Stimulated activated CD4-positive, alpha-beta T cell treated with anti-CD3 and anti-CD28 coated beads, Interleukin-1b, Interleukin-23, amount 100 ng/mL, for 48 hours (primary cell): ENCODE measurements at regions not wholly inside any gene's neighbourhood (a gene's known extent, or its start where the extent isn't known, plus 50 kb on each side); places are given as distances from the start of the nearest gene placed in this dataset.
A peak's percentile ranks its signal among the peaks of the same experiment; 100 is the strongest.

Experiments used
- DNase-seq: peaks from one replicate; pipeline ENCODE4 v3.0.0-alpha.2; 2020

DNA sequence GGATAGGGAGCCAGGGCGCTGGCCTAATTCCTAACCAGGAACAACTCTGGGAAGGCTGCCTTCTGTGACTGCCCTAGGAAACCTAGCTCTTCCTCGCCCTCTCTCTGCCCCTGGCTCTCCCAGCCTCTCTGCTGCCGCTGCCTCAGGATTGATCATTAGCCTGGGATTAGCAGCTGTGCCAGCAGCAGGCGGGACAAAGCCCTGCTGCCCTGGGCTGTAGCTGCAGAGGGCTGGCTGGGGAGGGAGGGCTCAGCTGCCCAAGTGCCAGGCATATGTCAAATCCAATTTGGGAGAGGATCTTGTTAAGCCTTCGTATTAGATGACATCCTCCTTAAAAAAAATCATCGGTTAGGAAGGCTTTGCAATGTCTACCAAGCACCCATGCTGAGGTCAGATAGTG lies 144.8 kb upstream of the CCL2 start:
- no peak for DNase-seq

DNA sequence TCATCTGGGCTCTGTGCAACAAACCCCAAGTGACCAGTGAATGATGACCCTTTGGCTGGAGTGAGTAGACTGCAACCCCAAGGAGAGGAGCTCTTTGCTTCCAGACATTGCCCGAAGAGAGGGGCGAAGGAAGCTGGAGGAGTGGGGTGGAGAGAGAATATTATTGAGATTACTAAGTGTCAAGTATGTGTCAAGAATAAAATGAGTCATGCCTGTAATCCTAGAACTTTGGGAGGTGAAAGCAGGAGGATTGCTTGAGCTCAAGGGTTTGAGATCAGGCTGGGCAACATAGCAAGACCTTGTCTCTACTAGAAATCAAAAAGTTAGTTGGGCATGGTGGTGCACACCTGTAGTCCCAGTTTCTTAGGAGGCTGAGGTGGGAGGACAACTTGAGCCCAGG lies 142.0 kb upstream of the CCL2 start:
- no peak for DNase-seq

DNA sequence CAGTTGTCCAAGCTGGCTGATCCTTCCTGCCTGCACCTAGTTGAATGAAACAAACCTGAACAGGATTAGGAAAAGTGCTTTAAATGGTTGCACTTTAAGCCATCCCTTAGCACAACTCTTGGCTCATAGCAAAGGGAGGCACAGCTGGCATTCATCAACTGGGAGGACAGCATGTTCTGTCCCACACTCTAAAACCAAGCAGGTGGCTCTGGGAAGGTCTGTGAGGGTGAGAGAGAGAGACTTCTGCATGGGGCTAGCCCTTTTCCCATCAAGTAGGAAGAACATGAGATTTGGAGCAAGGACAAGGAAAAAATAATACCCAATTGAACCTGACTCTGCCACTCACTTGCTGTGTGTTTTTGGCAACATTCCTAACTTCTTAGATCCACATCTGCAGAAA lies 140.9 kb upstream of the CCL2 start:
- no peak for DNase-seq

DNA sequence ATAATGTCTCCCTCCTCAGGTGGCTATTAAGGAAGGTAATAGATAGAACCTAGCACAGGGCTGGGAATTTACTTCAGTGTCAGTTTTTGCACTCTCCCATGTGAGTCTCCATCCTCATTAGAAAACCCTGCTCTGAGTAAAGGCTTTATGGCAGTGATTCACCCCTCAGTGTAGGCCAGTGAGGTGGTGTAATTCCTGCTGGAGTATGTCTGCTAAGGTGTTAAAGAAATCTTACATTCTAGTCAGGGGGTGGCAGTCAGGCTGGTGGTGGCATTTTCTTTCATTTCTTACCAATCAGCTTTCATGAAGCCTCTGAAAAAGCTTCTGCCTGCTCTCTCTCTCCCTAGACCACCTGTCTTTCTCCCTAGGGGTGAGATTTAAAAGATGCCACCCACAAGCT lies 138.8 kb upstream of the CCL2 start:
- DNase-seq = no peak

DNA sequence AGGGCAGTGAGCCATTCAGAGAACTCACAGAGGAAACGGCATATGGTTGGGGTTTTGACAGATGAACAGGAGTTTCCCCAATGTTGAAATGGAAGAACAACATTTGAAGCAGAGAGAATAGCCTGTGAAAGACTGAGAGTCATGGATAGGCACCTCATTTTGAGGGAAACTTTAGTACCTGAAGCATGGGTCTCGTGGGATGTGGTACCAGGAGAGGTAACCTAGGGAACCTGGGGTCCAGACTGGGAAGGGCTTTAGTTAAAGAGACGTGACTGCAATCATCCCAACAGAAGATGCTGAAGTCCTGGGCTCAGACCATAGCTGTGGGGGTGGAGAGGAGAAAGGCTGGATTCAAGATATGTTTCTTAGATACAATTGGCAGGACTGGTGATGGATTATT lies 137.8 kb upstream of the CCL2 start:
- no peak for DNase-seq

DNA sequence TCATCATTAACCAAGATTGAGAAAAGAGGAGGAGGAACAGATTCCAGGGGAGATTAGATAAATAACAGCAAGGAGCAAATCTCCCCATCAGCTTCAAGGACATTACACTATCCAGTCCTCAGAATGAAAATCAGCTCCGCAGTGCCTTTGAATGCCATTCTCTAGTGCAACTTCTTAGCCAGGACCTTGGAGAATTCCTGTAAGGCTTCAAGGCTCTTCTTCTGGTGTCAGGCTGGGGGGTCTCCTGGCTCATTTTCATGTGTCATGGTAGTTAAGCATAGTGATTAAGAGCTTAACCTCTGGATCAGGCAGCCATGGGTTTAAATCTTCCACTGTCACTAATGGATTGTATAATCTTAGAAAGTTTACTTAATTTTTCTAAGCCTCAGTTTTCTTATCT lies 137.3 kb upstream of the CCL2 start:
- no peak for DNase-seq

DNA sequence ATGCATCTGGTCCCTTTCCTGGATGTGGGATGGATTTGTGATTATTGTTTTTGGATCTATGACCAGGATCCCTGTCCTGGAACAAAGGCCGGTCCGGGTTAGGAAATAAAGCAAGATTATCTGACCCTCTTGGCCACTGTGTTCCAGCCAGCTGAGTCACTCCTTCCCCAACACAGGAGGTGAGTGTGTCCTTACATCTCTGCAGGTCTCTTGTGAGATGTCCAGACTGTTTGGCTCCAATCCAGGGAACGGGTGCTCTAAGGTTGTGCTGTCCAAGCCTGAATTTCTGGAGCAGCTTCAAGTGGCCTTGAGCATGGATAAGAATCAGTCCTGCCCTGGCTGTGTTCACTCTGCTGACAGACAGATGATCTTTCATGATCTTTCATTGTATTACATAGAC lies 136.5 kb upstream of the CCL2 start:
- no peak for DNase-seq

DNA sequence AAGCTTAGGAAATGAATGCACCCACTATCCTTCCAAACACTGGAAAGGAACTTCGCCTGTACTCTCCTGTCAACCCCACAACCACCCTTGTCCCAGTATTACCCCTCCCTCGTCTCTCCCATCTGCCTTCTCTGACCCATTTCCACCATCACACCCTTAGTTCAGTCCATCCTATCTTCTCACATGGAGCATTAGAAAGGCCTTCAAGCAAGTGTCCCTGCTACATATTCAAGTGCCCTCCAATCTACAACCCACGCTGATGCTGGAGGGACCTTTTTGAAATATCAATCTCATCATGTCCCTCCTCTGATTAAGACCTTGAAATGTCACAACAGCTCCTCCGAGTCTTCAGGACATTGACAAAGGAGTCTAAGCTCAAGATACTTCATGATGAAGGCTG lies 133.8 kb upstream of the CCL2 start:
- no peak for DNase-seq

DNA sequence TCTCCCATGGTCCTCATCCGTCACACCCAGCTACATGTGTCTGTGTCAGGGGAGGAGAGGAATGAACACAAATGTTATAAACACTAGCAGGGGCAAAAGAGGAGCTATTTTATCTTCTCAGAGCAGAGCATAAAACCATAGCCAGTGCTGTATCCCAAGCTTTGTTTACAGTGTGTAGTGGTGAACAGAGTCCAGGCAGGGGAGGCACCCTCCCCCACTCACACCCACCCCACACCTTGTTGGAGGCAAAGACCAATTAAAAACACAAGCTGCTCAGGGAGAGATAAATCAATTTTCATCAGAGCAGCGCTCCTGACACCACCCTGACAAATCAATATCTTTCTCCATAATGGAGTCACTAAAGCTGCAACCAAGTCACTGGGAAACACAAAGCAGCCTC lies 132.6 kb upstream of the CCL2 start:
- no peak for DNase-seq

DNA sequence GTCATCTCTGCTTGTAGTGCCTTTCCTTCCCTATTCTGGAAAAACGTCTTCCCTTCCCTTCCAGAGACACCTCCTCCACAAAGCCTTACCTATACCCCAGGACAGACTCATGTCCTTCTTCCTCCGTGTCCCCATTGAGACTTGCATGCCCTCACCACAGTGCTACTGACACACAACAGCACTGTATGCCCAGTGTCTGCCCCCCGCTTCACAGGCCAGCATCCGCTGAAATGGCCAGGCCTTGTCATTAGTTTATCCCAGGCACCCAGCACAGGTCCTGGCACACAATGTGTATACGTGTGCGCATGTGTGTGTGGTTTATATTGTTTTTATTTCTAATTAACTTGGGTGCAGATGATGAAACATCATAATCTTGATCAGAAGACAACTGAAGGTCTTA lies 130.1 kb upstream of the CCL2 start:
- DNase-seq = no peak

DNA sequence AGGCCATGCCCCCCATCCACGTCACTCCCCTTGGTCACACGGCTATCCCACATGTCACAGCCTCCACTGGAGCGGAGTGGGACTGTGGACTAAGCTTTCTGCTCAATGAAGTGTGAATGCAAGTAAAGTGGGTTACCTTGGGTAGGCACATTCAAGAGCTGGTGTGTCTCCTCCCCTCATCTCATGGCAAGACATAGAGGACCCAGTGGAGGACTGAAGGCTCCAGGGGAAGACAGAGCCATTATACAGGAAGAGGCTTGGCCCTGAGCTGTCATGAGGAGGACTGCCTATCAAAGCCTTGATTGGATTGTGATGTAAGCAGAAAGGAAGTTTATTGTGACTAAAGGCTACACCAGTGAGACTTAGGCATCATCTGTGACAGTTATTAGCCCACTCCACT lies 129.2 kb upstream of the CCL2 start:
- no peak for DNase-seq

DNA sequence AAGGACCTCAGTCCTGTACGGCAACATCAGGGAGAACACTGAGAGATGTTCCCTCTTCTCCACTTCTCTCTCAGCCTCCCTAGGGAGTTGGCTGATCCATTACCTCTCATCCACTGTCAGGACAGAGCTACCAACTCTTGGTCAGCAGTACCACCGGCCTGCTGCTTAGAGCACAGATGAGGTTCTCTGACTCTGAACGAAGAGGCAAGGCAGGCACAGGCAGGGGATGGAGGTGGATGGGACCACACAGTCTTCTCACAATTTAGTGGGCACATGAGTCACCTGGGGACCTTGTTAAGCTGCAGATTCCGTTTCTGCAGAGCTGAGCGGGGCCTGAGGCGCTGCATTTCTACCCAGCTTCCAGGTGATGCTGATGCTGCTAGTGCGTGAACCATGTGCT lies 128.6 kb upstream of the CCL2 start:
- no peak for DNase-seq

DNA sequence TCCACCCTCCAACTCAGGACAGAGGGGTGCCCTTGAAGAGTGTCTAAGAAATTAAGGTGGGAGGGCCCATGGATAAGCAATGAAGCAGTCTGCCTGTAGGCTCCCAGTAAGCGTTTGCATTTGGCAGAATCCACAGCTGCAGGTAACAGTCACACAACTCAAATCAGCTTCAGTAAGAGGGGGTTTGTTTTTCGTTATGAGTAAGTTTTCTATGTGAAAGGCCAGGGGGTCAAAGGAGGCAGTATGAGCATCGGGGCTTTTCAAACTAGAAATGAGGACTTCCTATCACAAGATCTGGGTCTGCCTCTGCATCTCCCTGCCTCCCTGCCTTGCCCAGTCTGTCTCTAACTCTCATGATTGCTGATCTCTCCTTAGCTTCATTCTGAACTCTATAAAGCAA lies 128.1 kb upstream of the CCL2 start:
- DNase-seq = no peak

DNA sequence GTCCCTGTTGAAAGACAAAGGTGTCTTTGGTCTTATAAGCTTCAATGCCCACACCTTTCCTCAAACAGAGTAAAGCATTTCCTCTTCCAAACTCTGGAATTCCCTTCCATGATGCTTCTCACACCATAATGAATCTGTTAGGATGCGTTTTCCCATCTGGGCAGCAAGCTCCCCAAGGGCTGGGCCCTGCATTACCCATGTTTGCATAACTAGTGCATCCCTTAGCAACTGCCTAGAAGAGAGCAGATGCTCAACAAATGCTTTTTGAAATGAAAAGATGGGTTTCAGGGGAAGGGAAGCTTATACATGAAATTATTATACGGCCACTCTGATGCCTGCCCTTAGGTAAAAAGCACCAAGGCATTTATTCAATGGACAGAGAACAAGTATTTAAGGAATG lies 124.5 kb upstream of the CCL2 start:
- no peak for DNase-seq

DNA sequence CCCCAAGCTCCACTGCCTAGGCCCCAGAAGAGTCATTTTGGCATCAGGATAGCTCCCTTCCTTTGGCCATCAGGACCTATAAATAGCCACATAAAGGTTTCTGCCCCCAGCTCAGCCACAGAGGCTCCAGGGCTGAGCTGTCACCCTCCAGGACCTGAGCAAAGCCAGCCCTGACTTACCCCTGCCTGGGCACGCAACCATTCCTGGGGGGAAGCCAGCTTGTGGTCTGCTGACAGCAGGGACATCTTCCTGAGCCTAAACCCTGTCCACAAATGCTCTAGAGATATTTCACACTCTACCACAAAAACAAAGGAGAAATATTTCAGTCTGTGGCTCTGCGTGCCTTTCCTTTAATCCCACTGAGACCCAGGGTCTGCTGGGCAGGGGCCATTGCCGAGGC lies 123.7 kb upstream of the CCL2 start:
- DNase-seq = no peak

DNA sequence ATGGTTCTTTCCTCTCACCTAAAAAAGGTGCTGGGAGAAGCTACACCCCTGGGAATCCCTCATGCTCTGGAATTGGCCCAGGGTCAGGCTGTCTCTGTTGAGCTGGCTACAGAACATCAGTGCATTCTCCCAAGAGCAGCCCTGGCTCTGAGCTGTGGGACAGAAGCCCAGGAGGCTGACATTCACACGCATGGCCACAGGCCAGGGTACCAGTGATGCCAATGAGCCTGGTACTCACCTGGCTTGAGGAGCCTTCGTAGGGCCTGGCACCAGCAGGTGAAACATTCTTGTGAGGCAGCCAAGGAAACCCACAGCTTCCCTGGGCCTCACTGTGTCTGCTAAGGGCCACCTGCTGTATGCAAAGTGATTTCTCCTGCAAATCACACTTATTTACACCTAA lies 121.7 kb upstream of the CCL2 start:
- no peak for DNase-seq

DNA sequence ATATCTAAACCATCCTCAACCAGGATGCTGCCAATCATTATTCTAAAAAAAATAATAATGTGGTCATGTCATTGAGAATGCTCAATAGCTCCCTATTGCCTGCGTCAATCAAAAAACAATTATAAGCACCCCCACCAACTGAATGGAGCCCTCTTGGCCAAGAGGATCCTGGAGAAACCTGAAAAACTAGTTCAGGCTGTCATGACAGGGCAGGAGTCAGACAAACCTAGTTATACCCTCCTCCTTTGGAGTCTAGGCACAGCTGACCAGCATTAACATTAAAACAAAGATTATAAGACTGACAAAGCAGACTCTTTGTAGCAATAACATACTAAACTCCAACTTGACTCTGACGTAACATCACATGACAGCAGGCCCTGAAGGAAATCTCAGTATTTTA lies 119.2 kb upstream of the CCL2 start:
- DNase-seq = no peak

DNA sequence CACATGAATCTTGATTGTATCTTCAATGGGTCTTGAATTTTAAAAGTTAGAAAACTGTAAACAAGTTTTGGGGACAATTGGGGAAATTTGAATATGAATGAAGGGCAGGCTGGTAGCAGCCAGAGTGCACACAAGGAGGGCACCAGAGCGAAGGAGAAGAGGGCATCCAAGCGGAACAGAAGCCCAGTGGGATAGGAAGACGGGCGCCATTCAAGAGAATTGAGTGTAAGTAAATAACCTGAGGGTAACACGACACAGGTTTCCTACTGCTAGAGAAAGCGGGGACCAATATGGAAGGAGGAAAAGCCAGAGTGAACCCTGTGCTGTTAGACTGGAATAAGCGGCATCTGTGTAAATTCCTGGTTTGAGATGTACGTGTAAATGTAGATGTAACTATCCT lies 115.1 kb upstream of the CCL2 start:
- no peak for DNase-seq

DNA sequence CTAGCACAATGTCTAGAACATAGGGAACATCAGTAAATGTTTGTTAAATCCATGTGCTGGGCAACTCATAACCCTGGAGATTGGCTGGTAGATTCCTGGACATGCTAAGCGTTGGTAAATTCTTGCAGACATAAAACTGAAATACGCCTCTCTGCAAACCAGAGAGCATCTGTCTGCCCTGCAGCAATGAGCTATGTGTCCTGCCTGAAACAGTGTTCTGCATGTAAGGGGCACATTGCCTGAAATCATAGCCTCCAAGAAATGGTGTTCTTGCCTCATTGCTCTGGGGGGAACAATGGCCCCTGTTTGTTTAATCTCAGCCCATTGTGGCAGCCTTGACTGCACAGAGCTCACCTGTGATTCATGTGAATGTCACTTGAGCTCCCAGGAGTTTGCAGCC lies 113.5 kb upstream of the CCL2 start:
- no peak for DNase-seq

DNA sequence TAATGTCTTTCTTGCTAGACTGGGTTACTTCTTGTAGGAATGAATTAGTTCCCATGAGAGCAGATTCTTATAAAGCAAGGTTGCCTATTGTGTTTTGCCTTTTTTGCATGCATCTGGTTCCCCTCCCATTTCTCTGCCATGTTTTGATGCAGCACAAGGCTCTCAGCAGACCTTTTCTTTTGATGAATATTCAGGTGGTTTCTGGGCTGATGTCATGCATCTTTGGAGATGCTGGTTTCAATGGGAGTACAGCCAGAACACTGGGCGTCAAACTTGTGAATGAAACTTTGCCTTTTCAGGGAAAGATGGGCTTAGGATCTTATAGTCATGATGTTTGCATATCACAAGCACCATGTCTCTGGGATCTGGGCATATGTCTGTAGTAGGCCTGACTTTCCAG lies 111.7 kb upstream of the CCL2 start:
- no peak for DNase-seq

DNA sequence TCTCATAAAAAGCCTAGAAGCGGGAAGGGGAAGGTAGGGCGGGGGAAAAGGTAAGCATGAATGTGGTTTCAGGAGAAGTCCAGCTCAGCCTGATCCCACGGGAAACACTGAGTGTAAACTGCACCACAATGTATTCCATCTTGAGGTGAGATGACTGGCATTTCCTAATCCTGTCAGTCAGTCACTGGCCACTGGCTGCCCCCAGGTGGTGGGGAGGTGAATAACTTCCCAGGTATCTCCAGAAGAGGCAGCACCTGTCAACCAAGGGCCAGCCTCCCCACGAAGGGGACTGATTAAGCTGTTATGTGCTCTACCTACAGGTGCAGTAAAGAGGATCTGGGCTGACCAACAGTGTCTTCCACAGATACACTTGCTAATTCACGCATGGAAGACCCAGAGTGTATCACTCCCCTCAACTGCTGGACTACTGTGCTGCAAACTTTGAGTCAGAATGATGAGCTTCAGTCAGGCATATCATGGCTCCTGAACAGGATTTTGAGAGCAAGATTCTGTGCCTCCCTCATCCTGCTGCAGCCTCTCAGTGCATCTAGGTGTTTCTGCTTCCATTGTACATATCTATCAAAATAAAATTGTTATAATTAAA lies 108.5 kb upstream of the CCL2 start:
- peak; percentile 61 for DNase-seq

DNA sequence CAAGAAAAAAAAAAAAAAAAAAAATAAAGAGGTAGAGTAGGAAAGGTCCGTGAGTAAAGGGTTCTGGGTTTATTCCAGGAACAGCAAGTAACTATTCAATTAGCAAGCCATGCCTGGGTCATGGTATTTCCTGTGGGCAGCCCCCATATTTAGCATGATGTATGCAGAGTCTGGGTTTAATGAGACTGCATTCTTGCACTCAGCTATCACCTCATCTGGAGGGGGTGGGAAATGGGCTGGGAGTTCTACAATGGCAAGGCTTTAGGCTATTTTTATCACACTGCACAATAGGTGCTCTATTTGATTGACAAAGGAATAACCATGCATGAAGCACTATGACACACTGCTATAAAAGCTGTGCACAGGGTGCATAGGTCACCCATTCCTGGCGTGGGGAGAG lies 104.0 kb upstream of the CCL2 start:
- DNase-seq = no peak

DNA sequence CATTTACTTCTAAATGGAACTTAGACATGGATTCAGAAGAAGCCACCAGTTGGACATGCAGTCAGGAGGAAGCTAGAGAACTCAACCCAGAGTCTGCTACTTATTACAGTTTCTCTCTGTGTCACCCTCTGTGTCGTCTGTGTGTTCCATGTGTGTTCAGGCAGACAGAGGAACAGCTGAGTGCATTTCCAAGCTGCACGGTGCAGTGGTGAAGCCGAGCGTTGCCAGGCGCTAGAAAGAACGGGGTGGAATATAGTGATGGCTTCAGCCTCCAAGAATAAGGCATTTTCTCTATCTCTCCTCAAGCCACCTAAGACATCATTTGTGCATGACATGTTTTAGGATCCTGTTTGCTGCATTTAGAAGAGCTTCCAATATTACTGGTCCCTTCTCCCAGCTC lies 101.1 kb upstream of the CCL2 start:
- no peak for DNase-seq

DNA sequence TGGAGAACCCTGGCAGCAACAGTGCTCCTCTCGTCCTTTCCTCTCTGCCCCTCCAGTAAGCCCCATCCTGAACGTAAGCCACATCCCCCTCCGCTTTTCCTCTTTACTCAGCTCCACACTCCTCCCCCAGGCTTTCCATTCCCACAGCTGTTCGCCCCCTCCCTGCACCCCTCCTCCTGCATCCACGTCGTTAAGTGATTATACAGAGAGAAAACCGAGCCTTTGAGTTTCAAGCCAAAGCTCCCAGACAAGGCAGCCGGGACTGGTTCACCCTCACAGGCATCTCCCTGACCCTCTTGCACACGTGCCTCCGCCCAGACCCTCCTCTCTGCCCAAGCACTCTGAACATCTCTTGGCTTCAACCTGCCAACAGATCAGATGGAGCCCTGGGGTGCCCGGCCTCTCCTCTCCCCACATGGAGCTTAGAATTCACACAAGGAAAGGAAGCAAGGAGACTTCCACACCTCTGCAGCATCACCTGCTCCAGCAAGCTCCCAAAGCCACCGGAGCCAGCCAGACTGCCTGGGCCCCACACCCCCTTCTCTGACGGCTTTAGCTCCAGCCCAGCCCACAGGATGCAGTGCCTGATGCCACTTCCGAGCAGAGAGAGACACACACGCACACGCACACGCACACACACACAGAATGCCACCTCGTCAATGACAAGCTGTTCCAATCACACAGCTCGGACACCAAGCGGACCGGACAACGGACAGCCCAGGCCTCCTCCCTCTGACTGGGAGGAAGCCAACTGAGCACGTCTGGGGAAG lies 99.9 kb upstream of the CCL2 start:
- peak; percentile 5 for DNase-seq

DNA sequence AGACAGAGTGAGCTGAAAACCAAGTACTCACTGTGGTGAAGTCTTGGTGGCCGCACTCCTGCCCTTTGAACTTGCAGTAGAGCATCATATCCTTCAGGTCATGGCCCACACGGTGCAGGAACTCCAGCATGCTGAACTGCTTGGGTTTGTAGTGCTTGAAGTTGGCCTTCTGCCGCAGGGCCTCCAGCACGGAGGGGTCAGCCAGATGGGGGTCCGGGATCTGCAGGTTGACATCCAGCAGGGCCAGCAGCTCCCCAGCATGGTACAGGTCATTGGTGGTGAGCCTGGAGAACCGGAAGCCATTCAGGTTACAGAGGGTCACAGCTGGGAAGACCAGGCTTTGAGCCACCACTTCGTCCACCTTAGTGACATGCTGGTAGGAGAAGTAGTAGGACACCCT lies 99.1 kb upstream of the CCL2 start:
- no peak for DNase-seq

DNA sequence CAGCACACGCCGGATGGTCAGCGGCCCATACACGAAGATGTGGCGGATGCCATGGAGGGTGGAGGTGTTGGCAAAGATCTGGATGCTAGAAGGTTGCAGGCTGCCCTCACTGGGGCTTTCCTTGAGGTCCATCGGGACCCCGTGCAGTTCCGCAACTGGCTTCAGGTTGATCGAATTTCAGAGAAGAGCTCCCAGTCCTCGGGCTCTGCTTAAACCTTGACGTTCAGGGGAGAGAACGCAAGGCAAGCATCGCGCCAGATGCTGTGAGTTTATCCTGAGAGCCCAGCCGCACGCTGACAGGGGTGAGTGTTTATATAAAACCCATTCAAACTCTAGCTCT lies 98.7 kb upstream of the CCL2 start:
- DNase-seq = no peak
